ENCODE measurements at regions not wholly inside any gene's neighbourhood (a gene's known extent, or its start where the extent isn't known, plus 50 kb on each side); places are given as distances from the start of the nearest gene placed in this dataset.

DNA sequence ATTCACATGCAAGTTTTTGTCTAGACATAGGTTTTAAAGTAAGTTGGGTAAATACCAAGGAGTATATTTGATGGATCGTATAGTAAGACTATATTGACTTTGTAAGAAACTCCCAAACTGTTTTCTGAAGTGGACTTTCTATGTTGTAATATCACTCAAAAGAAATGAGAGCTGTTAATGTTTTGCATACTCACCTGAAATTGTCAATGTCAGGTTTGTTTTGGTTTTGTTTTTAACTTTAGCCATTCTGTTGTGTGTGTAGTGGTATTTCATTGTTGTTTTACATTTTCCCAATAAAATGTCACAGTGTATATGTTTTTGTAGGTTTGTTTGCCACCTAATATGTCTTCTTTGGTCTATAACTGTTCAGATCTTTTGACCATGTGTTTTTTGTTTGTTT is 375.7 kb upstream of the CDH9 start:
- Histone ChIP-seq H3K27ac (ENCODE audit: low read length) (no peak overlapping the region), H3K9ac (ENCODE audit: low read length) (no peak overlapping the region), H4K20me1 (ENCODE audit: insufficient read depth, low read length) (no peaks in the 10 kb centered on the region), H3K4me2 (ENCODE audit: low read length) (no peak overlapping the region), H2AFZ (ENCODE audit: low read depth, low read length) (no peak overlapping the region), H3K4me1 (ENCODE audit: low read length) (no peaks in the 10 kb centered on the region), H3K27me3 (ENCODE audit: low read depth, low read length) (no peaks in the 10 kb centered on the region), H3K36me3 (replicated peaks; ENCODE audit: low read depth, low read length) (no peaks in the 10 kb centered on the region), H3K4me3 (ENCODE audit: low read length) (no peak overlapping the region), H3K79me2 (ENCODE audit: low read length) (no peaks in the 10 kb centered on the region), H3K9me3 (ENCODE audit: insufficient read depth, low read length) (no peaks in the 10 kb centered on the region)
- no peak for TF ChIP-seq EZH2phosphoT487 (IDR thresholded peaks at IDR 0.05; ENCODE audit: low read depth)
- TF ChIP-seq, protein P1, sequence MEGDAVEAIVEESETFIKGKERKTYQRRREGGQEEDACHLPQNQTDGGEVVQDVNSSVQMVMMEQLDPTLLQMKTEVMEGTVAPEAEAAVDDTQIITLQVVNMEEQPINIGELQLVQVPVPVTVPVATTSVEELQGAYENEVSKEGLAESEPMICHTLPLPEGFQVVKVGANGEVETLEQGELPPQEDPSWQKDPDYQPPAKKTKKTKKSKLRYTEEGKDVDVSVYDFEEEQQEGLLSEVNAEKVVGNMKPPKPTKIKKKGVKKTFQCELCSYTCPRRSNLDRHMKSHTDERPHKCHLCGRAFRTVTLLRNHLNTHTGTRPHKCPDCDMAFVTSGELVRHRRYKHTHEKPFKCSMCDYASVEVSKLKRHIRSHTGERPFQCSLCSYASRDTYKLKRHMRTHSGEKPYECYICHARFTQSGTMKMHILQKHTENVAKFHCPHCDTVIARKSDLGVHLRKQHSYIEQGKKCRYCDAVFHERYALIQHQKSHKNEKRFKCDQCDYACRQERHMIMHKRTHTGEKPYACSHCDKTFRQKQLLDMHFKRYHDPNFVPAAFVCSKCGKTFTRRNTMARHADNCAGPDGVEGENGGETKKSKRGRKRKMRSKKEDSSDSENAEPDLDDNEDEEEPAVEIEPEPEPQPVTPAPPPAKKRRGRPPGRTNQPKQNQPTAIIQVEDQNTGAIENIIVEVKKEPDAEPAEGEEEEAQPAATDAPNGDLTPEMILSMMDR (IDR thresholded peaks at IDR 0.05; ENCODE audit: low read depth, low read length) = no peak

DNA sequence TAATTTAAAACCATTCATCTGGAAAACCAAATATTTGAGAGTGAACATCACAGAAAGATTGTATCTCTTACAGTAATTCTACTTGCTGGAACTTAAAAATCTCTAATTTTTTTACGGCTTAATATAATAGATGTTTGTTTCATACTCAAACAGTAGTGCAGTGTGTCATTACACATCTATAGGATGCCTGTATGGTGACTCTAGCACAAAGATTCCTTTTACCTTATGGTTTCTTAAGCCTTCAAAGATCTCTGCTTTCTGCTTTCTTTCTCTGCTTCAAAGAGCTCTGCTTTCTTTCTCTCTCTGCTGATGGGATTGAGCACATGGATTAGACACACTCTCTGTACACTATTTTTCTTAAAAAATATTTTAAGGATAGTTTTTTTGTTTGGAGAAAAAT is 374.0 kb upstream of the CDH9 start:
- no peak overlapping the region for H3K4me3 ChIP-seq (ENCODE audit: low read length)
- H3K4me2 ChIP-seq (ENCODE audit: low read length) = no peak overlapping the region
- H3K9ac ChIP-seq (ENCODE audit: low read length) = no peak overlapping the region
- no peaks in the 10 kb centered on the region for H3K79me2 ChIP-seq (ENCODE audit: low read length)
- H4K20me1 ChIP-seq (ENCODE audit: insufficient read depth, low read length) = no peaks in the 10 kb centered on the region
- H3K9me3 ChIP-seq (ENCODE audit: insufficient read depth, low read length) = no peaks in the 10 kb centered on the region
- no peak overlapping the region for H3K27ac ChIP-seq (ENCODE audit: low read length)
- no peak overlapping the region for H2AFZ ChIP-seq (ENCODE audit: low read depth, low read length)
- no peaks in the 10 kb centered on the region for H3K27me3 ChIP-seq (ENCODE audit: low read depth, low read length)
- no peaks in the 10 kb centered on the region for H3K4me1 ChIP-seq (ENCODE audit: low read length)
- no peaks in the 10 kb centered on the region for H3K36me3 ChIP-seq (replicated peaks; ENCODE audit: low read depth, low read length)
- TF ChIP-seq EZH2phosphoT487 (IDR thresholded peaks at IDR 0.05; ENCODE audit: low read depth) = no peak
- TF ChIP-seq, protein P1 (IDR thresholded peaks at IDR 0.05; ENCODE audit: low read depth, low read length) = no peak

DNA sequence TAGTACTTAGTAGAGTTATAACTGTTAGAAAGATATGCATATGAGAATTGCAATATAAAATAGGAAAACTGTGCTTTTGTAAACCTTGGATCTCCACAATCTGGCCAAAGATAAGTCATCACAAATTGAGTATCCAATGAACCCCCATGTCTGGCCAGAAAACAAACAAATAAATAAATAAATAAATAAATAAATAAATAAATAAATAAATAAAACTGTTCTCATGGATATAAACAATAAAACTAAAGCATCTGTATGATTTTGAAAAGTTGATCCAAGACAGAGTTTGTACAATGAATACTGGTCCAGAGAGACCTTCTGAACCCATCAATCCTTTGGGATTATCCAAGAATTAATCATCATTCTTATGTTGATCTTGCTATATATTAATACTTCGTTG is 367.6 kb upstream of the CDH9 start:
- H3K9me3 ChIP-seq (ENCODE audit: insufficient read depth, low read length) = no peaks in the 10 kb centered on the region
- no peaks in the 10 kb centered on the region for H4K20me1 ChIP-seq (ENCODE audit: insufficient read depth, low read length)
- H3K4me2 ChIP-seq (ENCODE audit: low read length) = no peak overlapping the region
- no peaks in the 10 kb centered on the region for H3K4me1 ChIP-seq (ENCODE audit: low read length)
- H3K4me3 ChIP-seq (ENCODE audit: low read length) = no peak overlapping the region
- H3K36me3 ChIP-seq (replicated peaks; ENCODE audit: low read depth, low read length) = no peaks in the 10 kb centered on the region
- H3K9ac ChIP-seq (ENCODE audit: low read length) = no peak overlapping the region
- H3K79me2 ChIP-seq (ENCODE audit: low read length) = no peaks in the 10 kb centered on the region
- no peak overlapping the region for H3K27ac ChIP-seq (ENCODE audit: low read length)
- H2AFZ ChIP-seq (ENCODE audit: low read depth, low read length) = no peak overlapping the region
- no peaks in the 10 kb centered on the region for H3K27me3 ChIP-seq (ENCODE audit: low read depth, low read length)
- TF ChIP-seq, protein P1 (IDR thresholded peaks at IDR 0.05; ENCODE audit: low read depth, low read length) = no peak
- TF ChIP-seq EZH2phosphoT487 (IDR thresholded peaks at IDR 0.05; ENCODE audit: low read depth) = no peak

DNA sequence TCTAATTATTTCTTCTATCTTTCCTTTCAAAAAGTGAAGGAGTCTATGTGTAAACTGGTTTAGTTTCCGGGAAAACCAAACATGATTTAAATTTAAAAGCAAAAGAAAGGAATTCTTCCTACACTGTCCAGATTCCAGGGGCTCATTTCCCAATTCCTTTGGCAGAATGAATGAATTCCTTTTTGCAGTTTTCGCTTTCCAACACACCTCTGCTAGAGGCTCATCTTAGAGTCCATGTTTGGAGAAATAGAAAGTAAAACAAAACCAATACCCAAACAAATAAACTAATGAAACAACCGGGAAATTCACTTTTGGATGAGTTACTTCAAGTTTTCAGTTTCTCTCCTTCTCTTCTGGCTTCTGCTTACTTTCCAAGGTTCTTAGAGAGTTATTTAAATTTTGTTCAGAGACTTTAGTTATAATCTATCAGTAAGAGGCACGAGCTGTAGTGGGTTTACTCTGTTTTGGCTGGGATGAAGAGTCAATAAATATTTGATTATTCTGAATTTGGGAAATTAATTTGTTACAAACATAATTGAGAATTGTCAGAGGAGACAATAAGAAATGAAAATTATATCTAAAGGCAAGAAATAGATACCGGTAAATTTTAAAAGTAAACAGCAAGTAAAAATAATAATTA is 365.0 kb upstream of the CDH9 start:
- Histone ChIP-seq H3K27me3 (ENCODE audit: low read depth, low read length) (no peaks in the 10 kb centered on the region), H3K9ac (ENCODE audit: low read length) (no peak overlapping the region), H3K4me3 (ENCODE audit: low read length) (no peak overlapping the region), H3K4me2 (ENCODE audit: low read length) (no peak overlapping the region; the same call in 1 of the 2 replicates), H2AFZ (ENCODE audit: low read depth, low read length) (no peak overlapping the region), H3K27ac (ENCODE audit: low read length) (no peak overlapping the region), H3K79me2 (ENCODE audit: low read length) (no peaks in the 10 kb centered on the region), H3K4me1 (ENCODE audit: low read length) (no peaks in the 10 kb centered on the region), H4K20me1 (ENCODE audit: insufficient read depth, low read length) (no peaks in the 10 kb centered on the region), H3K36me3 (replicated peaks; ENCODE audit: low read depth, low read length) (no peaks in the 10 kb centered on the region), H3K9me3 (ENCODE audit: insufficient read depth, low read length) (no peaks in the 10 kb centered on the region)
- no peak for TF ChIP-seq EZH2phosphoT487 (IDR thresholded peaks at IDR 0.05; ENCODE audit: low read depth)
- TF ChIP-seq, protein P1 (IDR thresholded peaks at IDR 0.05; ENCODE audit: low read depth, low read length) = no peak

Measured in OCI-LY3 (cell line).